A673 (cell line): ENCODE measurements at regions not wholly inside any gene's neighbourhood (a gene's known extent, or its start where the extent isn't known, plus 50 kb on each side); places are given as distances from the start of the nearest gene placed in this dataset.

ENCODE experiments used
- EZH2 ChIP-seq: fragments of 200-600 bp; sonication (generic); IDR thresholded peaks from 2 replicates; pipeline ENCODE4 v1.6.1; 2017; ENCODE audit warnings: borderline replicate concordance, low read depth, mild to moderate bottlenecking, mixed read lengths, antibody characterized with exemption, low read length; ENCODE audit not compliant: poor library complexity, severe bottlenecking
- TF ChIP-seq, protein P1 (sequence below): fragments of 300-800, 200-600 bp; sonication (generic); conservative IDR thresholded peaks from 2 replicates; pipeline ENCODE4 v1.5.1; 2017; ENCODE audit warnings: low read depth, mild to moderate bottlenecking, antibody characterized with exemption, low read length, moderate library complexity, mixed read lengths

- TF ChIP-seq, protein P1, sequence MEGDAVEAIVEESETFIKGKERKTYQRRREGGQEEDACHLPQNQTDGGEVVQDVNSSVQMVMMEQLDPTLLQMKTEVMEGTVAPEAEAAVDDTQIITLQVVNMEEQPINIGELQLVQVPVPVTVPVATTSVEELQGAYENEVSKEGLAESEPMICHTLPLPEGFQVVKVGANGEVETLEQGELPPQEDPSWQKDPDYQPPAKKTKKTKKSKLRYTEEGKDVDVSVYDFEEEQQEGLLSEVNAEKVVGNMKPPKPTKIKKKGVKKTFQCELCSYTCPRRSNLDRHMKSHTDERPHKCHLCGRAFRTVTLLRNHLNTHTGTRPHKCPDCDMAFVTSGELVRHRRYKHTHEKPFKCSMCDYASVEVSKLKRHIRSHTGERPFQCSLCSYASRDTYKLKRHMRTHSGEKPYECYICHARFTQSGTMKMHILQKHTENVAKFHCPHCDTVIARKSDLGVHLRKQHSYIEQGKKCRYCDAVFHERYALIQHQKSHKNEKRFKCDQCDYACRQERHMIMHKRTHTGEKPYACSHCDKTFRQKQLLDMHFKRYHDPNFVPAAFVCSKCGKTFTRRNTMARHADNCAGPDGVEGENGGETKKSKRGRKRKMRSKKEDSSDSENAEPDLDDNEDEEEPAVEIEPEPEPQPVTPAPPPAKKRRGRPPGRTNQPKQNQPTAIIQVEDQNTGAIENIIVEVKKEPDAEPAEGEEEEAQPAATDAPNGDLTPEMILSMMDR, result no peak
- no peak for TF ChIP-seq EZH2
These were observed 398.3 kb downstream of the IRX2 start for GRCh38 chr5:2353211-2353610.
